Coronary artery (tissue), 2 donors: ENCODE measurements at regions not wholly inside any gene's neighbourhood (a gene's known extent, or its start where the extent isn't known, plus 50 kb on each side); places are given as distances from the start of the nearest gene placed in this dataset.
"Not testable (repeated sequence)": the region's sequence is repeated elsewhere in the genome, so short reads cannot be mapped to it uniquely, and the experiment has no call there.

Experiments
- DNase-seq: peaks from one replicate; pipeline ENCODE4 v3.0.0-alpha.2; 2017; ENCODE audit warnings: low spot score
- H3K27ac ChIP-seq, 2 donors: fragments of 200-600 bp; sonication (generic); one replicate each; pipeline ENCODE4 v1.5.1; 2016 to 2019
- H3K4me3 ChIP-seq: fragments of 200-600 bp; sonication (generic); 2 replicates; pipeline ENCODE4 v1.5.1; 2016; ENCODE audit warnings: mild to moderate bottlenecking, moderate library complexity
- CTCF ChIP-seq: fragments of 200-600 bp; sonication (generic); IDR thresholded peaks from one replicate; pipeline ENCODE4 v1.5.1; 2019; ENCODE audit warnings: antibody characterized with exemption

- H3K27ac ChIP-seq, result no peak overlapping the region
- peak overlapping the region; percentile 79 for H3K4me3 ChIP-seq
- TF ChIP-seq CTCF, result no peak
- no peak for DNase-seq
Measured at GRCh38 chr6:27753668-27754407, 158.4 kb downstream of the OR2B2 start.

GRCh38 chr6:27752038-27752885 lies 159.9 kb downstream of the OR2B2 start:
- Histone ChIP-seq H3K27ac (peak overlapping the region; percentile 70 to 76), H3K4me3 (peak overlapping the region; percentile 79)
- peak; percentile 80 for TF ChIP-seq CTCF
- DNase-seq, result no peak

- Histone ChIP-seq H3K4me3 (no peak overlapping the region), H3K27ac (no peak overlapping the region)
- DNase-seq, result no peak
- no peak for TF ChIP-seq CTCF
Measured at GRCh38 chr6:27748661-27749060, 163.5 kb downstream of the OR2B2 start.

GRCh38 chr6:27747637-27748036 lies 164.6 kb downstream of the OR2B2 start:
- H3K4me3 ChIP-seq, result no peak overlapping the region
- TF ChIP-seq CTCF, result no peak
- no peak overlapping the region for H3K27ac ChIP-seq
- no peak for DNase-seq

GRCh38 chr6:27746860-27747259 lies 165.3 kb downstream of the OR2B2 start:
- not testable (repeated sequence) for DNase-seq, H3K4me3 ChIP-seq, H3K27ac ChIP-seq

GRCh38 chr6:27743787-27744186 lies 168.4 kb downstream of the OR2B2 start:
- H3K4me3 ChIP-seq, result no peak overlapping the region
- TF ChIP-seq CTCF, result no peak

GRCh38 chr6:27742833-27743573 lies 169.2 kb downstream of the OR2B2 start:
- H3K27ac ChIP-seq, result no peak overlapping the region

More at GRCh38 chr6:27743787-27744186, 168.4 kb downstream of the OR2B2 start:
- no peak overlapping the region for H3K27ac ChIP-seq
- DNase-seq, result no peak

GRCh38 chr6:27739902-27740301 lies 172.3 kb downstream of the OR2B2 start:
- H3K4me3 ChIP-seq, DNase-seq, H3K27ac ChIP-seq: not testable (repeated sequence)

More at GRCh38 chr6:27742833-27743573, 169.2 kb downstream of the OR2B2 start:
- H3K4me3 ChIP-seq, result no peak overlapping the region
- TF ChIP-seq CTCF, result no peak
- no peak for DNase-seq
